Activated CD4-positive, alpha-beta T cell treated with anti-CD3 and anti-CD28 coated beads, Interleukin-2, Interleukin-4, amounts not matched to agents 100 ng/mL and 50 ng/mL, durations not matched to agents 16 hours and 8 hours (primary cell): ENCODE measurements at regions not wholly inside any gene's neighbourhood (a gene's known extent, or its start where the extent isn't known, plus 50 kb on each side); places are given as distances from the start of the nearest gene placed in this dataset.

Experiments used
- DNase-seq: peaks from one replicate; pipeline ENCODE4 v3.0.0-alpha.2; 2020; ENCODE audit warnings: low spot score

GRCh38 chr14:101179691-101180211 is 276.2 kb upstream of the RTL1 start:
- no peak for DNase-seq

- DNase-seq: no peak
These were observed 278.2 kb upstream of the RTL1 start for GRCh38 chr14:101181446-101182313.

- no peak for DNase-seq
These were observed 279.0 kb upstream of the RTL1 start for GRCh38 chr14:101182476-101182875.

- DNase-seq: no peak
These were observed 280.0 kb upstream of the RTL1 start for GRCh38 chr14:101183376-101184103.

GRCh38 chr14:101184104-101184455 is 280.6 kb upstream of the RTL1 start:
- no peak for DNase-seq

- no peak for DNase-seq
These were observed 281.1 kb upstream of the RTL1 start for GRCh38 chr14:101184572-101184971.

- no peak for DNase-seq
These were observed 281.7 kb upstream of the RTL1 start for GRCh38 chr14:101185073-101185835.

- no peak for DNase-seq
These were observed 282.4 kb upstream of the RTL1 start for GRCh38 chr14:101185946-101186345.

GRCh38 chr14:101186544-101186943 is 283.0 kb upstream of the RTL1 start:
- DNase-seq: no peak

GRCh38 chr14:101186992-101187815 is 283.7 kb upstream of the RTL1 start:
- DNase-seq: no peak

- no peak for DNase-seq
These were observed 284.5 kb upstream of the RTL1 start for GRCh38 chr14:101187816-101188570.

GRCh38 chr14:101188571-101188915 is 285.0 kb upstream of the RTL1 start:
- no peak for DNase-seq

GRCh38 chr14:101189266-101189665 is 285.7 kb upstream of the RTL1 start:
- DNase-seq: no peak

- no peak for DNase-seq
These were observed 286.5 kb upstream of the RTL1 start for GRCh38 chr14:101189962-101190560.

- DNase-seq: no peak
These were observed 287.7 kb upstream of the RTL1 start for GRCh38 chr14:101191101-101191720.

- no peak for DNase-seq
These were observed 288.5 kb upstream of the RTL1 start for GRCh38 chr14:101191721-101192660.

- no peak for DNase-seq
These were observed 289.1 kb upstream of the RTL1 start for GRCh38 chr14:101192661-101193000.

GRCh38 chr14:101193106-101193844 is 289.8 kb upstream of the RTL1 start:
- DNase-seq: no peak
